A673 (cell line): ENCODE measurements at regions not wholly inside any gene's neighbourhood (a gene's known extent, or its start where the extent isn't known, plus 50 kb on each side); places are given as distances from the start of the nearest gene placed in this dataset.

Experiments
- BruUV-seq: library from RNA; stranded (reverse); fragments of 400-500 nt; replicated peaks from 2 replicates; lab custom pipeline; 2021; lab: Mats Ljungman, UMichigan
- CTCF ChIA-PET: fragments of 300-600 bp; sonication (Branson Sonifier 250); formaldehyde crosslinking; loops from one replicate; lab custom pipeline; 2022; ENCODE audit warnings: antibody characterized with exemption; lab: Charles Lee
- POLR2A ChIA-PET: fragments of 300-600 bp; sonication (Branson Sonifier 250); formaldehyde crosslinking; loops from one replicate; lab custom pipeline; 2022; ENCODE audit warnings: antibody characterized with exemption; ENCODE audit not compliant: low non-redundant PET; lab: Charles Lee
- DNase-seq: peaks from one replicate; pipeline ENCODE4 v3.0.0-alpha.2; 2015; ENCODE audit warnings: low spot score
- H3K27ac ChIP-seq: fragments of 200-600 bp; sonication (generic); 2 replicates; pipeline ENCODE4 v1.5.1; 2016; ENCODE audit warnings: mixed run types, low read depth, mild to moderate bottlenecking, mixed read lengths, antibody characterized with exemption, low read length; ENCODE audit not compliant: poor library complexity, severe bottlenecking
- H3K27me3 ChIP-seq: fragments of 200-600 bp; sonication (generic); replicated peaks from 2 replicates; pipeline ENCODE4 v1.6.1; 2017; ENCODE audit warnings: mixed run types, low read depth, mild to moderate bottlenecking, mixed read lengths, antibody characterized with exemption, low read length; ENCODE audit not compliant: insufficient read depth, poor library complexity
- H3K36me3 ChIP-seq: fragments of 200-600 bp; sonication (generic); 2 replicates; pipeline ENCODE4 v1.6.1; 2016; ENCODE audit warnings: mixed run types, mild to moderate bottlenecking, mixed read lengths, antibody characterized with exemption, low read length; ENCODE audit not compliant: insufficient read depth, poor library complexity, severe bottlenecking
- H3K4me1 ChIP-seq: fragments of 200-600 bp; sonication (generic); 2 replicates; pipeline ENCODE4 v1.6.1; 2017; ENCODE audit warnings: mixed run types, mild to moderate bottlenecking, mixed read lengths, antibody characterized with exemption, low read length; ENCODE audit not compliant: insufficient read depth, poor library complexity, severe bottlenecking
- H3K4me3 ChIP-seq: fragments of 200-600 bp; sonication (generic); 2 replicates; pipeline ENCODE4 v1.5.1; 2016; ENCODE audit warnings: low read depth, mixed run types, mild to moderate bottlenecking, mixed read lengths, low read length; ENCODE audit not compliant: poor library complexity, severe bottlenecking
- H3K9me3 ChIP-seq: fragments of 200-600 bp; sonication (generic); 2 replicates; pipeline ENCODE4 v1.6.1; 2016; ENCODE audit warnings: mixed run types, low read depth, mild to moderate bottlenecking, mixed read lengths, antibody characterized with exemption, low read length; ENCODE audit not compliant: poor library complexity, severe bottlenecking
- CTCF ChIP-seq: fragments of 300-800, 200-600 bp; sonication (generic); conservative IDR thresholded peaks from 2 replicates; pipeline ENCODE4 v1.5.1; 2017; ENCODE audit warnings: low read depth, mild to moderate bottlenecking, antibody characterized with exemption, low read length, moderate library complexity, mixed read lengths
- EZH2 ChIP-seq: fragments of 200-600 bp; sonication (generic); IDR thresholded peaks from 2 replicates; pipeline ENCODE4 v1.6.1; 2017; ENCODE audit warnings: borderline replicate concordance, low read depth, mild to moderate bottlenecking, mixed read lengths, antibody characterized with exemption, low read length; ENCODE audit not compliant: poor library complexity, severe bottlenecking
- intact Hi-C: fragments of 100-400 bp; cut with micrococcal nuclease; formaldehyde crosslinking; loops from one replicate; pipeline ENCODE4 v1.10.0; 2022; ENCODE audit not compliant: unreplicated experiment

DNA sequence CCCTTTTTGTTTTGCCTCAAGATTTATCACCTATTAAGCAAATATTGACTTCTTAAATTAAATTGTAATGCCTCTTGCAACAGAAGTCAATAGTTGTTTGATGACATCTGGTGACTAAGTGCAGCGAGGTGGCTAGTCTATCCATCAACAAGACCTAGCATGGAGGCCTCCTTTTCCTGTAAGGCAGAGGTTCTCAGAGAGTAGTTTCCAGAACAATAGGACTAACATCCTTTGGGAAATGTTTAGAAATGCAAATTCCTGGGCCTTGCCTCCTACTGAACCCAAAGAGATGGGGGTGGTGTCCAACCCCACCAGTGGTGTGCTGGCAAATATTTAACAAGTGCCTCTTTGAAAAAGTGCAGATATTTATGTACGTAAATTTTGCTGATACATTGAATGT lies 143.7 kb downstream of the SCP2D1 start:
- H3K36me3 ChIP-seq, result no peaks in the 10 kb centered on the region
- POLR2A ChIA-PET, result no interaction called here
- no peak overlapping the region for H3K27ac ChIP-seq
- peaks cover 16% of the 10 kb centered on the region for H3K27me3 ChIP-seq
- intact Hi-C loops, result no loop called here
- no TSS peak for BruUV-seq
- CTCF ChIA-PET, result no interaction called here
- no peaks in the 10 kb centered on the region for H3K4me1 ChIP-seq
- TF ChIP-seq EZH2 (no peak), CTCF (no peak)
- no peak overlapping the region for H3K4me3 ChIP-seq
- DNase-seq, result no peak
- no peaks in the 10 kb centered on the region for H3K9me3 ChIP-seq

GRCh38 chr20:18971121-18971520 lies 157.5 kb downstream of the SCP2D1 start:
- no TSS peak for BruUV-seq

GRCh38 chr20:18971574-18971973 lies 158.0 kb downstream of the SCP2D1 start:
- no peaks in the 10 kb centered on the region for H3K9me3 ChIP-seq
- no peaks in the 10 kb centered on the region for H3K4me1 ChIP-seq
- peaks cover 20% of the 10 kb centered on the region for H3K27me3 ChIP-seq
- ChIA-PET POLR2A (no interaction called here), CTCF (no interaction called here)
- H3K4me3 ChIP-seq, result no peak overlapping the region
- H3K27ac ChIP-seq, result no peak overlapping the region
- TF ChIP-seq CTCF (no peak), EZH2 (no peak)
- BruUV-seq, result no TSS peak
- no peak for DNase-seq
- intact Hi-C loops, result no loop called here
- no peaks in the 10 kb centered on the region for H3K36me3 ChIP-seq

More at GRCh38 chr20:18971121-18971520, 157.5 kb downstream of the SCP2D1 start:
- intact Hi-C loops, result no loop called here
- Histone ChIP-seq H3K27me3 (peaks cover 24% of the 10 kb centered on the region), H3K36me3 (no peaks in the 10 kb centered on the region), H3K27ac (no peak overlapping the region), H3K9me3 (no peaks in the 10 kb centered on the region), H3K4me3 (no peak overlapping the region), H3K4me1 (no peaks in the 10 kb centered on the region)
- TF ChIP-seq CTCF (no peak), EZH2 (no peak)
- ChIA-PET CTCF (no interaction called here), POLR2A (no interaction called here)
- no peak for DNase-seq
